DND-41 (cell line): ENCODE measurements at regions not wholly inside any gene's neighbourhood (a gene's known extent, or its start where the extent isn't known, plus 50 kb on each side); places are given as distances from the start of the nearest gene placed in this dataset.

Source experiments
- ATAC-seq: fragments of 200-7000 bp; cut with Tn5 transposase; 3 replicates; pipeline ENCODE4 v1.9.1; 2021; ENCODE audit warnings: low read depth; ENCODE audit not compliant: insufficient read depth
- DNase-seq: peaks from one replicate; pipeline ENCODE4 v3.0.0-alpha.2; 2020
- H2AFZ ChIP-seq: 2 replicates; pipeline ENCODE4 v1.6.0; 2012; ENCODE audit warnings: low read depth, low read length
- H3K27ac ChIP-seq: 2 replicates; pipeline ENCODE4 v1.5.1; 2012; ENCODE audit warnings: low read length, inconsistent platforms
- H3K27me3 ChIP-seq: fragments of 200-600 bp; sonication (generic); 2 replicates; pipeline ENCODE4 v1.6.0; 2012; ENCODE audit warnings: low read length, mild to moderate bottlenecking, inconsistent platforms; ENCODE audit not compliant: insufficient read depth, poor library complexity
- H3K36me3 ChIP-seq: 2 replicates; pipeline ENCODE4 v1.5.1; 2012; ENCODE audit warnings: low read length, inconsistent platforms; ENCODE audit not compliant: insufficient read depth
- H3K4me1 ChIP-seq: 2 replicates; pipeline ENCODE4 v1.5.1; 2012; ENCODE audit warnings: mild to moderate bottlenecking, low read length; ENCODE audit not compliant: insufficient read depth
- H3K4me2 ChIP-seq: 2 replicates; pipeline ENCODE4 v1.6.0; 2012; ENCODE audit warnings: mild to moderate bottlenecking, moderate library complexity, low read length, inconsistent platforms; ENCODE audit not compliant: insufficient read depth
- H3K4me3 ChIP-seq, 2 experiments: fragments of 200-600 bp in 1 of 2; shearing (Covaris generic) in 1 of 2; 2 replicates each; pipeline ENCODE4 v1.5.1; 2012 to 2016; ENCODE audit warnings: inconsistent platforms in 2 of 2, low read length in 2 of 2, mild to moderate bottlenecking in 2 of 2, low read depth in 1 of 2, moderate library complexity in 1 of 2
- H3K79me2 ChIP-seq: 2 replicates; pipeline ENCODE4 v1.6.0; 2012; ENCODE audit warnings: low read length, inconsistent platforms; ENCODE audit not compliant: insufficient read depth
- H3K9ac ChIP-seq: 2 replicates; pipeline ENCODE4 v1.6.0; 2012; ENCODE audit warnings: low read depth, mild to moderate bottlenecking, inconsistent platforms, low read length, moderate library complexity
- H3K9me3 ChIP-seq: 2 replicates; pipeline ENCODE4 v1.5.1; 2012; ENCODE audit warnings: low read length, moderate library complexity, mild to moderate bottlenecking, inconsistent platforms; ENCODE audit not compliant: insufficient read depth, severe bottlenecking
- H4K20me1 ChIP-seq: 2 replicates; pipeline ENCODE4 v1.6.0; 2012; ENCODE audit warnings: low read length; ENCODE audit not compliant: insufficient read depth
- CTCF ChIP-seq: IDR thresholded peaks from 2 replicates; pipeline ENCODE4 v1.5.1; 2012; ENCODE audit warnings: borderline replicate concordance, low read length, moderate library complexity, mild to moderate bottlenecking; ENCODE audit not compliant: poor library complexity, severe bottlenecking; ENCODE audit errors: extremely low read depth
- EZH2 ChIP-seq: IDR thresholded peaks from 3 replicates; pipeline ENCODE4 v1.6.1; 2012; ENCODE audit warnings: borderline replicate concordance, low read depth, mild to moderate bottlenecking, moderate library complexity, low read length, inconsistent platforms; ENCODE audit not compliant: severe bottlenecking

DNA sequence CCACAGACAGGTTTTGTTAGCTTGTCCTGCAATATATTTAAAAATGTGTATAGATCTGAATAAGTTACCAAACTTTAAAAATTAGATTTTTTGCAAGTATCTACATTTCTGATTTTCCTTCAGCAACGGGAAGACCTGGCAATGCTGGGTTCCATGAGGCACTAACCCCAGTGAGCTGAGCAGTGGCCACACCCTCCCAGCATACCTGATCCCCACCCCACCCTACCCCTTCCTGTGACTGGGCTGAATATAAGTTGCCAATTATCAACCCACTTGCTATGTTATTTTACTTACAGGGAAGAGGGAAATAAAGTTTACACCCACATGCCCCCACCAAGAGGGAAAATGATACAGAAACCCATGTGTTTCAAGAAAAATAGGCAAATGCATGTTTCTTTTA lies 70.3 kb upstream of the RALGAPA2 start:
- Histone ChIP-seq H2AFZ (no peak overlapping the region), H3K4me1 (no peaks in the 10 kb centered on the region), H3K27me3 (peaks cover 12% of the 10 kb centered on the region)

DNA sequence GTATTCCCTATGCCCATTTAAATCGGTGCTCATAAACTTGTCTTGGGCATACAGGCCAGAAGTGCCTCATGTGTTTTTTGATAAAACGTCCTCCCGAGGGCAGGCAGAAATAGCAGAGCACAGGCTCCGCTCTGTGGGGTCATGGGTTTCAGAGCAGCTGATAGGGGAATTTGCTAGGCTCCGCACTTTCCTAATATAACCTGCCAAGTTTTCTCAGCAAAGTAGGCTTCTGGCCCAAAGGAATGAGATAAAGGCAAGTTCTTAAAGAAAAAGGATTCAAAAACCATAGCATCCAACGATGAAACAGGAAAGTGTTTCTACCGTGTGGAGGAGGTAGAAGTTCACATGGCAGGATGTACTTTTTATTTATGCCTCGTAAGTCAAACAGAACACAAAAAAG lies 69.8 kb upstream of the RALGAPA2 start:
- TF ChIP-seq EZH2 (no peak), CTCF (no peak)
- Histone ChIP-seq H3K79me2 (no peaks in the 10 kb centered on the region), H3K9ac (no peak overlapping the region), H3K27me3 (peaks cover 12% of the 10 kb centered on the region), H3K9me3 (peaks cover 4% of the 10 kb centered on the region), H3K4me3 (no peak overlapping the region), H2AFZ (no peak overlapping the region), H3K36me3 (no peaks in the 10 kb centered on the region), H3K4me1 (no peaks in the 10 kb centered on the region), H4K20me1 (no peaks in the 10 kb centered on the region), H3K4me2 (no peak overlapping the region), H3K27ac (no peak overlapping the region)
- ATAC-seq (no peak), DNase-seq (no peak)

More for the DNA sequence above, 70.3 kb upstream of the RALGAPA2 start:
- Histone ChIP-seq H3K4me2 (no peak overlapping the region), H3K9ac (no peak overlapping the region), H3K4me3 (no peak overlapping the region), H3K27ac (no peak overlapping the region), H3K36me3 (no peaks in the 10 kb centered on the region), H4K20me1 (no peaks in the 10 kb centered on the region), H3K9me3 (peaks cover 4% of the 10 kb centered on the region), H3K79me2 (no peaks in the 10 kb centered on the region)
- DNase-seq (no peak), ATAC-seq (no peak)
- TF ChIP-seq CTCF (no peak), EZH2 (no peak)

GRCh38 chr20:20781029-20781428 lies 68.6 kb upstream of the RALGAPA2 start:
- Histone ChIP-seq H3K9ac (no peak overlapping the region), H3K27ac (no peak overlapping the region), H3K36me3 (no peaks in the 10 kb centered on the region), H3K79me2 (no peaks in the 10 kb centered on the region), H3K4me1 (no peaks in the 10 kb centered on the region), H3K9me3 (no peaks in the 10 kb centered on the region), H4K20me1 (no peaks in the 10 kb centered on the region), H3K4me3 (no peak overlapping the region), H2AFZ (no peak overlapping the region), H3K27me3 (peaks cover 12% of the 10 kb centered on the region), H3K4me2 (no peak overlapping the region)
- no peak for DNase-seq
- ATAC-seq: no peak
- no peak for TF ChIP-seq EZH2
- no peak for TF ChIP-seq CTCF
